Activated CD8-positive, alpha-beta memory T cell treated with anti-CD3 and anti-CD28 coated beads, Interleukin-2, amount 10 ng/mL, durations not matched to agents 7 days and 5 days (primary cell): ENCODE measurements at regions not wholly inside any gene's neighbourhood (a gene's known extent, or its start where the extent isn't known, plus 50 kb on each side); places are given as distances from the start of the nearest gene placed in this dataset.
"Not testable (repeated sequence)": the region's sequence is repeated elsewhere in the genome, so short reads cannot be mapped to it uniquely, and the experiment has no call there.

Experiments used
- ATAC-seq: fragments of 150-1000 bp; cut with Tn5 transposase; one replicate; pipeline ENCODE4 v1.10.0; 2021; ENCODE audit warnings: moderate library complexity
- CTCF ChIA-PET: fragments of 350-600 bp; sonication (Branson Sonifier 250); formaldehyde crosslinking; loops from one replicate; lab custom pipeline; 2021; ENCODE audit warnings: antibody characterized with exemption; lab: Charles Lee
- DNase-seq: peaks from one replicate; pipeline ENCODE4 v3.0.0-alpha.2; 2020
- H3K27ac Mint-ChIP-seq: one replicate; pipeline ENCODE4 v1.8.0; 2021; ENCODE audit warnings: mild to moderate bottlenecking, mixed read lengths
- H3K27me3 Mint-ChIP-seq: one replicate; pipeline ENCODE4 v1.8.0; 2021; ENCODE audit warnings: mixed read lengths
- H3K36me3 Mint-ChIP-seq: one replicate; pipeline ENCODE4 v1.8.0; 2021; ENCODE audit warnings: mild to moderate bottlenecking, mixed read lengths
- H3K4me1 Mint-ChIP-seq: one replicate; pipeline ENCODE4 v1.8.0; 2021; ENCODE audit warnings: mixed read lengths
- H3K4me3 Mint-ChIP-seq: one replicate; pipeline ENCODE4 v1.8.0; 2021; ENCODE audit warnings: mild to moderate bottlenecking, moderate library complexity, mixed read lengths
- H3K9me3 Mint-ChIP-seq: one replicate; pipeline ENCODE4 v1.8.0; 2022; ENCODE audit warnings: low read depth, mixed read lengths

GRCh38 chr4:24370421-24370820, 213.9 kb downstream of the DHX15 start:
- Mint-ChIP-seq H3K27ac (no peak overlapping the region), H3K27me3 (no peaks in the 10 kb centered on the region), H3K4me1 (no peaks in the 10 kb centered on the region), H3K36me3 (no peaks in the 10 kb centered on the region), H3K9me3 (no peaks in the 10 kb centered on the region), H3K4me3 (no peak overlapping the region)
- ATAC-seq (no peak), DNase-seq (no peak)
- CTCF ChIA-PET, result no interaction called here

- CTCF ChIA-PET, result no interaction called here
- no peaks in the 10 kb centered on the region for H3K27me3 Mint-ChIP-seq
- DNase-seq (no peak), ATAC-seq (no peak)
- H3K27ac Mint-ChIP-seq, result no peak overlapping the region
- H3K4me1 Mint-ChIP-seq, result no peaks in the 10 kb centered on the region
- H3K4me3 Mint-ChIP-seq, result no peak overlapping the region
- H3K36me3 Mint-ChIP-seq, result no peaks in the 10 kb centered on the region
- H3K9me3 Mint-ChIP-seq, result no peaks in the 10 kb centered on the region
Observed at GRCh38 chr4:24369507-24370029, 214.8 kb downstream of the DHX15 start.

- Mint-ChIP-seq H3K27ac (no peak overlapping the region), H3K36me3 (no peaks in the 10 kb centered on the region), H3K9me3 (no peaks in the 10 kb centered on the region), H3K27me3 (no peaks in the 10 kb centered on the region), H3K4me1 (no peaks in the 10 kb centered on the region), H3K4me3 (no peak overlapping the region)
- no peak for ATAC-seq
- DNase-seq, result no peak
- CTCF ChIA-PET, result no interaction called here
Observed at GRCh38 chr4:24368801-24369200, 215.6 kb downstream of the DHX15 start.

GRCh38 chr4:24364852-24365251, 219.5 kb downstream of the DHX15 start:
- ATAC-seq (no peak), DNase-seq (no peak)
- Mint-ChIP-seq H3K4me1 (no peaks in the 10 kb centered on the region), H3K27ac (no peak overlapping the region), H3K27me3 (no peaks in the 10 kb centered on the region), H3K4me3 (no peak overlapping the region), H3K36me3 (no peaks in the 10 kb centered on the region), H3K9me3 (no peaks in the 10 kb centered on the region)
- CTCF ChIA-PET, result no interaction called here

GRCh38 chr4:24364249-24364648, 220.1 kb downstream of the DHX15 start:
- CTCF ChIA-PET, result no interaction called here

GRCh38 chr4:24363751-24364150, 220.6 kb downstream of the DHX15 start:
- Mint-ChIP-seq H3K36me3 (no peaks in the 10 kb centered on the region), H3K4me1 (no peaks in the 10 kb centered on the region), H3K9me3 (no peaks in the 10 kb centered on the region), H3K27me3 (no peaks in the 10 kb centered on the region), H3K27ac (no peak overlapping the region), H3K4me3 (no peak overlapping the region)
- CTCF ChIA-PET, result no interaction called here
- no peak for ATAC-seq
- DNase-seq, result no peak

More at GRCh38 chr4:24364249-24364648, 220.1 kb downstream of the DHX15 start:
- no peaks in the 10 kb centered on the region for H3K4me1 Mint-ChIP-seq
- ATAC-seq (no peak), DNase-seq (no peak)
- H3K27me3 Mint-ChIP-seq, result no peaks in the 10 kb centered on the region
- no peak overlapping the region for H3K4me3 Mint-ChIP-seq
- H3K9me3 Mint-ChIP-seq, result no peaks in the 10 kb centered on the region
- no peak overlapping the region for H3K27ac Mint-ChIP-seq
- no peaks in the 10 kb centered on the region for H3K36me3 Mint-ChIP-seq

GRCh38 chr4:24352112-24352511, 232.2 kb downstream of the DHX15 start:
- H3K4me3 Mint-ChIP-seq, result no peak overlapping the region
- ATAC-seq (no peak), DNase-seq (no peak)
- CTCF ChIA-PET, result no interaction called here
- no peaks in the 10 kb centered on the region for H3K27me3 Mint-ChIP-seq
- no peaks in the 10 kb centered on the region for H3K36me3 Mint-ChIP-seq
- no peaks in the 10 kb centered on the region for H3K4me1 Mint-ChIP-seq
- H3K9me3 Mint-ChIP-seq, result peaks cover 3% of the 10 kb centered on the region
- no peak overlapping the region for H3K27ac Mint-ChIP-seq

GRCh38 chr4:24349168-24349996, 235.0 kb downstream of the DHX15 start:
- DNase-seq, H3K36me3 Mint-ChIP-seq, CTCF ChIA-PET, H3K4me1 Mint-ChIP-seq, H3K27me3 Mint-ChIP-seq, H3K27ac Mint-ChIP-seq, H3K4me3 Mint-ChIP-seq, ATAC-seq, H3K9me3 Mint-ChIP-seq: not testable (repeated sequence)

- H3K4me3 Mint-ChIP-seq, result no peak overlapping the region
Observed at GRCh38 chr4:24339260-24339659, 245.1 kb downstream of the DHX15 start.

GRCh38 chr4:24337451-24338190, 246.7 kb downstream of the DHX15 start:
- DNase-seq (no peak), ATAC-seq (no peak)
- no peaks in the 10 kb centered on the region for H3K36me3 Mint-ChIP-seq
- CTCF ChIA-PET, result no interaction called here
- no peak overlapping the region for H3K4me3 Mint-ChIP-seq
- no peak overlapping the region for H3K27ac Mint-ChIP-seq
- H3K9me3 Mint-ChIP-seq, result no peaks in the 10 kb centered on the region
- H3K4me1 Mint-ChIP-seq, result no peaks in the 10 kb centered on the region
- no peaks in the 10 kb centered on the region for H3K27me3 Mint-ChIP-seq

More at GRCh38 chr4:24339260-24339659, 245.1 kb downstream of the DHX15 start:
- ATAC-seq, result no peak
- Mint-ChIP-seq H3K36me3 (no peaks in the 10 kb centered on the region), H3K4me1 (no peaks in the 10 kb centered on the region), H3K9me3 (no peaks in the 10 kb centered on the region), H3K27me3 (no peaks in the 10 kb centered on the region), H3K27ac (no peak overlapping the region)
- CTCF ChIA-PET, result no interaction called here
- no peak for DNase-seq

GRCh38 chr4:24335616-24336015, 248.7 kb downstream of the DHX15 start:
- Mint-ChIP-seq H3K4me3 (no peak overlapping the region), H3K4me1 (no peaks in the 10 kb centered on the region), H3K36me3 (no peaks in the 10 kb centered on the region), H3K27me3 (no peaks in the 10 kb centered on the region), H3K27ac (no peak overlapping the region), H3K9me3 (no peaks in the 10 kb centered on the region)
- DNase-seq (no peak), ATAC-seq (no peak)
- CTCF ChIA-PET, result no interaction called here

GRCh38 chr4:24334906-24335305, 249.4 kb downstream of the DHX15 start:
- CTCF ChIA-PET, result no interaction called here
- no peaks in the 10 kb centered on the region for H3K36me3 Mint-ChIP-seq
- H3K4me3 Mint-ChIP-seq, result no peak overlapping the region
- DNase-seq (no peak), ATAC-seq (no peak)
- H3K4me1 Mint-ChIP-seq, result no peaks in the 10 kb centered on the region
- no peaks in the 10 kb centered on the region for H3K9me3 Mint-ChIP-seq
- no peaks in the 10 kb centered on the region for H3K27me3 Mint-ChIP-seq
- no peak overlapping the region for H3K27ac Mint-ChIP-seq

- no peaks in the 10 kb centered on the region for H3K9me3 Mint-ChIP-seq
Observed at GRCh38 chr4:24330573-24330972, 253.8 kb downstream of the DHX15 start.

GRCh38 chr4:24330172-24330571, 254.2 kb downstream of the DHX15 start:
- Mint-ChIP-seq H3K4me3 (no peak overlapping the region), H3K4me1 (no peaks in the 10 kb centered on the region), H3K27me3 (no peaks in the 10 kb centered on the region), H3K36me3 (no peaks in the 10 kb centered on the region), H3K27ac (no peak overlapping the region), H3K9me3 (no peaks in the 10 kb centered on the region)
- no peak for ATAC-seq
- CTCF ChIA-PET, result no interaction called here
- no peak for DNase-seq

More at GRCh38 chr4:24330573-24330972, 253.8 kb downstream of the DHX15 start:
- ATAC-seq, result no peak
- Mint-ChIP-seq H3K4me3 (no peak overlapping the region), H3K27ac (no peak overlapping the region), H3K4me1 (no peaks in the 10 kb centered on the region), H3K27me3 (no peaks in the 10 kb centered on the region), H3K36me3 (no peaks in the 10 kb centered on the region)
- DNase-seq, result no peak
- CTCF ChIA-PET, result no interaction called here
